ENCODE measurements at regions not wholly inside any gene's neighbourhood (a gene's known extent, or its start where the extent isn't known, plus 50 kb on each side); places are given as distances from the start of the nearest gene placed in this dataset.
"Not testable (repeated sequence)": the region's sequence is repeated elsewhere in the genome, so short reads cannot be mapped to it uniquely, and the experiment has no call there.

DNA sequence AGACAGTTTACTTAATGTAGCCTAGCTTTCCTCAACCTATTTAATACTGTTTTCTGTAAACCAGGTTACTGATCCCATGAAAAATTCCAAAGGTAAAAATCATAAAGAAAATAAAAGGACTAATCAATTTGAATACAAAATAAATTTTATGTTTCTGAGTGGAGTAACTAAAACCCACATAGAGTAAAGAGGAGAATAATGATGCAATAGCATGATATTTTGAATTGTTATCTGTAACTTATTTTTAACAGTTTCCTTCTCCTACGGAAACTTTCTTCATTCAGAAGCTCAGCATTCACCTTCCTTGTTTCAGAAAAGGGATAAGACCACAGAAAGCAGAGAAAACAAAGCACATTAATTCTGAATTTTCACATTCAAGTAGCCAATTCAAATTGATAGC lies 320.6 kb upstream of the NUDT12 start:
- no peaks in the 10 kb centered on the region for H3K4me1 ChIP-seq (ENCODE audit: control insufficient read depth in 3 of 3, insufficient read depth in 3 of 3, low read length in 3 of 3)
- no peaks in the 10 kb centered on the region for H3K36me3 ChIP-seq (ENCODE audit: control insufficient read depth in 3 of 3, insufficient read depth in 3 of 3, low read length in 3 of 3)
- no peak overlapping the region for H3K9ac ChIP-seq (ENCODE audit: low read depth in 1 of 3, low read length in 3 of 3)
- no peaks in the 10 kb centered on the region for H3K9me3 ChIP-seq (ENCODE audit: control insufficient read depth in 3 of 3, low read length in 3 of 3)
- no peaks in the 10 kb centered on the region for H3K27me3 ChIP-seq (ENCODE audit: control insufficient read depth in 3 of 3, insufficient read depth in 3 of 3, low read length in 3 of 3)
- H3K4me3 ChIP-seq (ENCODE audit: low read length in 3 of 3) = no peak overlapping the region
- H3K27ac ChIP-seq (ENCODE audit: low read depth, low read length) = no peak overlapping the region

DNA sequence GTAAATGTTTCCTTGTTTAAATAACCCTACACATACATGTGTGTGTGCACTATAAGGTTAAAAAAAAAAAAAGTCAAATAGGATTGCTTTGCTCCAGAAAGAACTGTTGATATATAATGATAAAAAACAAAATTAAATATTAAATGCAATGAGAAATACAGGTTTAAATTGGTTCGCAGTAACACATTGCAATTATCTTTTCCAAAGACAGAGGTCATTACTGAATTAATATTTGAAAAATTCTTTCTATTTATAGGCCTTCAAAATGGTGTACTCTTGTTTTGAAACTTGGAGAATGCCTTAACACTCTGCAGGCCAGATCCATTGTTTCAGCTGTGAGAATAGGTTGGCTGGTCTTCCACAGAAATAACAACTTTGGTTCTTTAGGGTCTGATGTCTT lies 319.0 kb upstream of the NUDT12 start:
- Histone ChIP-seq H3K4me1 (ENCODE audit: control insufficient read depth in 3 of 3, insufficient read depth in 3 of 3, low read length in 3 of 3) (no peaks in the 10 kb centered on the region), H3K9ac (ENCODE audit: low read depth in 1 of 3, low read length in 3 of 3) (no peak overlapping the region), H3K9me3 (ENCODE audit: control insufficient read depth in 3 of 3, low read length in 3 of 3) (no peaks in the 10 kb centered on the region), H3K27me3 (ENCODE audit: control insufficient read depth in 3 of 3, insufficient read depth in 3 of 3, low read length in 3 of 3) (no peaks in the 10 kb centered on the region), H3K36me3 (ENCODE audit: control insufficient read depth in 3 of 3, insufficient read depth in 3 of 3, low read length in 3 of 3) (no peaks in the 10 kb centered on the region), H3K4me3 (ENCODE audit: low read length in 3 of 3) (no peak overlapping the region), H3K27ac (ENCODE audit: low read depth, low read length) (no peak overlapping the region)

- H3K9ac ChIP-seq (ENCODE audit: low read depth in 1 of 3, low read length in 3 of 3) = no peak overlapping the region
- H3K4me1 ChIP-seq (ENCODE audit: control insufficient read depth in 3 of 3, insufficient read depth in 3 of 3, low read length in 3 of 3) = no peaks in the 10 kb centered on the region
- H3K36me3 ChIP-seq (ENCODE audit: control insufficient read depth in 3 of 3, insufficient read depth in 3 of 3, low read length in 3 of 3) = no peaks in the 10 kb centered on the region
- no peaks in the 10 kb centered on the region for H3K27me3 ChIP-seq (ENCODE audit: control insufficient read depth in 3 of 3, insufficient read depth in 3 of 3, low read length in 3 of 3)
- H3K9me3 ChIP-seq (ENCODE audit: control insufficient read depth in 3 of 3, low read length in 3 of 3) = no peaks in the 10 kb centered on the region
- no peak overlapping the region for H3K27ac ChIP-seq (ENCODE audit: low read depth, low read length)
- H3K4me3 ChIP-seq (ENCODE audit: low read length in 3 of 3) = no peak overlapping the region
Measured at GRCh38 chr5:103867857-103868598, 305.4 kb upstream of the NUDT12 start.

DNA sequence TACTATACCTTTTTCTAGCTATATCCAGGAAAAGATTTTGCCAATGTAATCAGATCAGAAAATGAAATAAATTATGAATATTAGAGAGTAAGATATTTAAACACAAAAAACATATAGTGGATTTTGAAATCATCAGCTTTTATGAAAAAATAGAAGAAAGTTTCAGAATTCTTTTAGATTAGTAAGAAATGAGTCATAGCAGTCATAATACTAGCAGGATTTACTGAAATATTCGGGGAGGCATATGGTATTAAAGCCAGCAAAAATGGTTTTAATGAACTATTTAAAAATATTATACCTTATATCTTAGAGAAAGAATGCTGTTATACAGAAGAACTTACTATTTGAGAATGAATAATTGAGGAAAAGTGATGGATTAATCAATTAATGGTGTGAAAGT lies 303.6 kb upstream of the NUDT12 start:
- Histone ChIP-seq H3K9me3 (ENCODE audit: control insufficient read depth in 3 of 3, low read length in 3 of 3) (no peaks in the 10 kb centered on the region), H3K4me1 (ENCODE audit: control insufficient read depth in 3 of 3, insufficient read depth in 3 of 3, low read length in 3 of 3) (no peaks in the 10 kb centered on the region), H3K9ac (ENCODE audit: low read depth in 1 of 3, low read length in 3 of 3) (no peak overlapping the region), H3K27ac (ENCODE audit: low read depth, low read length) (no peak overlapping the region), H3K36me3 (ENCODE audit: control insufficient read depth in 3 of 3, insufficient read depth in 3 of 3, low read length in 3 of 3) (no peaks in the 10 kb centered on the region), H3K27me3 (ENCODE audit: control insufficient read depth in 3 of 3, insufficient read depth in 3 of 3, low read length in 3 of 3) (no peaks in the 10 kb centered on the region), H3K4me3 (ENCODE audit: low read length in 3 of 3) (no peak overlapping the region)

GRCh38 chr5:103862398-103862797 lies 299.8 kb upstream of the NUDT12 start:
- Histone ChIP-seq H3K9ac (ENCODE audit: low read depth in 1 of 3, low read length in 3 of 3) (no peak overlapping the region), H3K4me3 (ENCODE audit: low read length in 3 of 3) (no peak overlapping the region), H3K27ac (ENCODE audit: low read depth, low read length) (no peak overlapping the region), H3K4me1 (ENCODE audit: control insufficient read depth in 3 of 3, insufficient read depth in 3 of 3, low read length in 3 of 3) (no peaks in the 10 kb centered on the region), H3K36me3 (ENCODE audit: control insufficient read depth in 3 of 3, insufficient read depth in 3 of 3, low read length in 3 of 3) (no peaks in the 10 kb centered on the region), H3K9me3 (ENCODE audit: control insufficient read depth in 3 of 3, low read length in 3 of 3) (no peaks in the 10 kb centered on the region), H3K27me3 (ENCODE audit: control insufficient read depth in 3 of 3, insufficient read depth in 3 of 3, low read length in 3 of 3) (no peaks in the 10 kb centered on the region)

DNA sequence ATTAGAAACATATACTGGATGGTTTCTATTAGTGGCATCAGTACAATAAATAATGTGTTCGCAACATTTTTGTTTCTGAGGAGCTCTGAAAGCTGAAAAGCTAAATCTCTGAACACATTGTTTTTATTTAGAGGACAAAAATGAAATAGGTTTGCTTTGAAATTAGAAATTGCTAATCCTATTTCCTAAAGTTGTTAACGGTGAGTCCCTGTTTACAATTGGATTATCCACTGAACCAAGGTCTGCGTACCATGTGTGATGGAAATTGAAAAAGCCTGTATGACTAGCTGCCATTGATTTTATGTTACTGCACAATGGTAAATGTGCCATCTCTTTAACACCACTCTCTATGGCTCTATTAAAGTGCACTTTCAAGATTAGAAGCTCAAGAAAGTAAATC lies 297.7 kb upstream of the NUDT12 start:
- Histone ChIP-seq H3K27ac (ENCODE audit: low read depth, low read length) (no peak overlapping the region), H3K4me3 (ENCODE audit: low read length in 3 of 3) (no peak overlapping the region), H3K36me3 (ENCODE audit: control insufficient read depth in 3 of 3, insufficient read depth in 3 of 3, low read length in 3 of 3) (no peaks in the 10 kb centered on the region), H3K9ac (ENCODE audit: low read depth in 1 of 3, low read length in 3 of 3) (no peak overlapping the region), H3K9me3 (ENCODE audit: control insufficient read depth in 3 of 3, low read length in 3 of 3) (no peaks in the 10 kb centered on the region), H3K27me3 (ENCODE audit: control insufficient read depth in 3 of 3, insufficient read depth in 3 of 3, low read length in 3 of 3) (no peaks in the 10 kb centered on the region), H3K4me1 (ENCODE audit: control insufficient read depth in 3 of 3, insufficient read depth in 3 of 3, low read length in 3 of 3) (no peaks in the 10 kb centered on the region)

GRCh38 chr5:103858367-103858766 lies 295.8 kb upstream of the NUDT12 start:
- not testable (repeated sequence) for H3K9ac ChIP-seq (ENCODE audit: low read depth in 1 of 3, low read length in 3 of 3); H3K4me1 ChIP-seq (ENCODE audit: control insufficient read depth in 3 of 3, insufficient read depth in 3 of 3, low read length in 3 of 3); H3K36me3 ChIP-seq (ENCODE audit: control insufficient read depth in 3 of 3, insufficient read depth in 3 of 3, low read length in 3 of 3); H3K9me3 ChIP-seq (ENCODE audit: control insufficient read depth in 3 of 3, low read length in 3 of 3); H3K4me3 ChIP-seq (ENCODE audit: low read length in 3 of 3); H3K27me3 ChIP-seq (ENCODE audit: control insufficient read depth in 3 of 3, insufficient read depth in 3 of 3, low read length in 3 of 3); H3K27ac ChIP-seq (ENCODE audit: low read depth, low read length)

DNA sequence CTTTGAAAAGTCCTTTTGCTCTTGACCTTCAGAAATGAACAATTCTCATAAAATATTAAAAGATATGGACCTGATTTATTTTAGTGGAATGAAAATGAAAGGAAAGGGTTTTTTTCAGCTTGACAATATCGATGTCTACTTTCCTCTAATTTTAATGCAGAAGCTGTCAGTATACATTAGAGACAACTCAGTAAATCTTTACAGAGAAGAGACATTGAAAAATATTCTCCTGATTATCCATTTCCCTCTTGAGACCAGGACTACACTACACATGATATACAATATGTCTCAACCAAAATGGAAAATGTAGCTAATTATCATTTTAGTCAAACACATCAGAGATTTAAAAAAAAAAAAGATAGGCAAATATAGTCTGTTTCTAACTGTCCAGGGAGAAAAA lies 288.5 kb upstream of the NUDT12 start:
- H3K4me3 ChIP-seq (ENCODE audit: low read length in 3 of 3) = no peak overlapping the region
- no peaks in the 10 kb centered on the region for H3K36me3 ChIP-seq (ENCODE audit: control insufficient read depth in 3 of 3, insufficient read depth in 3 of 3, low read length in 3 of 3)
- no peak overlapping the region for H3K9ac ChIP-seq (ENCODE audit: low read depth in 1 of 3, low read length in 3 of 3)
- no peak overlapping the region for H3K27ac ChIP-seq (ENCODE audit: low read depth, low read length)
- H3K9me3 ChIP-seq (ENCODE audit: control insufficient read depth in 3 of 3, low read length in 3 of 3) = no peaks in the 10 kb centered on the region
- no peaks in the 10 kb centered on the region for H3K4me1 ChIP-seq (ENCODE audit: control insufficient read depth in 3 of 3, insufficient read depth in 3 of 3, low read length in 3 of 3)
- H3K27me3 ChIP-seq (ENCODE audit: control insufficient read depth in 3 of 3, insufficient read depth in 3 of 3, low read length in 3 of 3) = no peaks in the 10 kb centered on the region

DNA sequence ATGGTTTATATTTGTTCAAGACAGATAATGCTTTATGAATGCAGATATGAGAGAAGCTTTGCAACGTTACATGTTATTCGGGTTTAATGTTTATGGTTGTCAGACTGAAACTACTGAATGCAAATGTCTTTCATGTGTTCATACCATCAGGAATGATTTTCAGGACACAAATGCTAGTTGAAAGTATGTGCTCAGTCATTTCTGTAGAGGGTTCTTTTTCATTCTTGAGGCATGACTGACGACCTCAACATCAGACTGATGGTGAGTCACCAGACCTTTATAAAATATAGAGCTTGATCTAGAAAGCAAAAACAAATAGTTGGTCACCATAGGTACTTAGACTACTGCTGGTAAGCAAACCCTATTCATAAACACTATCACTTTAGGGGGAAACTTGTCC lies 287.3 kb upstream of the NUDT12 start:
- no peaks in the 10 kb centered on the region for H3K4me1 ChIP-seq (ENCODE audit: control insufficient read depth in 3 of 3, insufficient read depth in 3 of 3, low read length in 3 of 3)
- H3K36me3 ChIP-seq (ENCODE audit: control insufficient read depth in 3 of 3, insufficient read depth in 3 of 3, low read length in 3 of 3) = no peaks in the 10 kb centered on the region
- no peak overlapping the region for H3K27ac ChIP-seq (ENCODE audit: low read depth, low read length)
- H3K9ac ChIP-seq (ENCODE audit: low read depth in 1 of 3, low read length in 3 of 3) = no peak overlapping the region
- no peaks in the 10 kb centered on the region for H3K27me3 ChIP-seq (ENCODE audit: control insufficient read depth in 3 of 3, insufficient read depth in 3 of 3, low read length in 3 of 3)
- no peaks in the 10 kb centered on the region for H3K9me3 ChIP-seq (ENCODE audit: control insufficient read depth in 3 of 3, low read length in 3 of 3)
- H3K4me3 ChIP-seq (ENCODE audit: low read length in 3 of 3) = no peak overlapping the region

DNA sequence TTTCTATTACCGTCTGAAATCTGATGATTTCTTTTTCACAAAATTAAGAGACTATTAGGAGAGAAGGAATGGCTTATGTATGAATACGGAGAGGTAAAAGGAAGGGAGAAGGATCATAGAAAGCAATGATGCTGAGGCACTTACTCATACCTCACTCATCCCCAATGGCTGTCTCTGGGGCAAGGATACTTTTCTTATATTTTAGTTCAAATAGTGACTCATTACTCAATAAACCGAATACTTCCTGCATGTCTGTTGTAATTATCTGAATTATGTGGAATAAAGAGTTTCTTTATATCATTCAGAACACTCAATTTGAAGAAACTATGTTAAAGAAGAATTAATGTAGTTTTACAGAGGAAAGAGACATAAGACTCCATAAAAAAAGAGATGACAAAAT lies 284.5 kb upstream of the NUDT12 start:
- H3K9ac ChIP-seq (ENCODE audit: low read depth in 1 of 3, low read length in 3 of 3) = no peak overlapping the region
- no peaks in the 10 kb centered on the region for H3K9me3 ChIP-seq (ENCODE audit: control insufficient read depth in 3 of 3, low read length in 3 of 3)
- no peaks in the 10 kb centered on the region for H3K36me3 ChIP-seq (ENCODE audit: control insufficient read depth in 3 of 3, insufficient read depth in 3 of 3, low read length in 3 of 3)
- H3K4me1 ChIP-seq (ENCODE audit: control insufficient read depth in 3 of 3, insufficient read depth in 3 of 3, low read length in 3 of 3) = no peaks in the 10 kb centered on the region
- H3K27ac ChIP-seq (ENCODE audit: low read depth, low read length) = no peak overlapping the region
- no peaks in the 10 kb centered on the region for H3K27me3 ChIP-seq (ENCODE audit: control insufficient read depth in 3 of 3, insufficient read depth in 3 of 3, low read length in 3 of 3)
- no peak overlapping the region for H3K4me3 ChIP-seq (ENCODE audit: low read length in 3 of 3)
